Endothelial cell (in vitro differentiated cells): ENCODE measurements at regions not wholly inside any gene's neighbourhood (a gene's known extent, or its start where the extent isn't known, plus 50 kb on each side); places are given as distances from the start of the nearest gene placed in this dataset.

ENCODE experiments used
- DNase-seq: peaks from one replicate; pipeline ENCODE4 v3.0.0; 2021; ENCODE audit warnings: low spot score
- H3K27ac Mint-ChIP-seq: one replicate; pipeline ENCODE4 v1.8.0; 2021; ENCODE audit warnings: mixed read lengths, inconsistent platforms; ENCODE audit not compliant: unreplicated experiment
- H3K27me3 Mint-ChIP-seq: one replicate; pipeline ENCODE4 v1.8.0; 2021; ENCODE audit warnings: mild to moderate bottlenecking, moderate library complexity, mixed read lengths, inconsistent platforms; ENCODE audit not compliant: unreplicated experiment
- H3K36me3 Mint-ChIP-seq: one replicate; pipeline ENCODE4 v1.8.0; 2021; ENCODE audit warnings: mild to moderate bottlenecking, low read depth, mixed read lengths, inconsistent platforms; ENCODE audit not compliant: unreplicated experiment
- H3K4me1 Mint-ChIP-seq: one replicate; pipeline ENCODE4 v1.8.0; 2021; ENCODE audit warnings: mild to moderate bottlenecking, mixed read lengths, inconsistent platforms; ENCODE audit not compliant: unreplicated experiment
- H3K4me3 Mint-ChIP-seq: one replicate; pipeline ENCODE4 v1.8.0; 2021; ENCODE audit warnings: mild to moderate bottlenecking, mixed read lengths, inconsistent platforms; ENCODE audit not compliant: unreplicated experiment
- H3K9me3 Mint-ChIP-seq: one replicate; pipeline ENCODE4 v1.8.0; 2021; ENCODE audit warnings: mixed read lengths, inconsistent platforms; ENCODE audit not compliant: unreplicated experiment
- CTCF ChIP-seq: fragments of 200-600 bp; sonication (generic); IDR thresholded peaks from one replicate; pipeline ENCODE4 v1.5.0; 2021; ENCODE audit warnings: antibody characterized with exemption; ENCODE audit not compliant: unreplicated experiment

DNA sequence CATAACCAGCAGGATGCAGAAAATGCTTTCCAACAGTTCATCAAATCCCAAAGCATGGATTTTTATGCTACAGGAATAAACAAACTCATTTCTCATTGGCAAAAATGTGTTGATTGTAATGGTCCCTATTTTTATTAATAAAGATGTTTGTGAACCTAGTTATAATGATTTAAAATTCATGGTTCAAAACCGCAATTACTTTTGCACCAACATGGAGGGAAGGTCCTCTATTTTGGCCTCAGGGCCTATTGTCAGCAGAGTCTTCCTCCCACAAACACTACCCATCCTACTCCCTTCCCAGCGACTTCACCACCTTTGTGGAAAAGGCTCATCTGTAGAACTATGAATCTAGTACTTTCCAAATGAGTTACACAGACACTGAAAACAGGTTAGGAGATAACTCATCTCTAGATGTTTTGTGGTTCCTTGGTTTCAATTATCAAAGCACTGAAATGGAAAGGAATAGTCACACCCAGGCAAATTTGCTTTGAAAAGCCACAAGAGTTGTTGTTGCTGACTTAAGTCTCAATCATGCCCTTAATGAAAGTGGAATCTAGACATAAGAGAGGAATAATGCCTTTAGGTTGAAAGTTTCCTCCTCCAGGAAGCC, 59.4 kb upstream of the FRMD4A start:
- H3K4me1 Mint-ChIP-seq, result no peaks in the 10 kb centered on the region
- no peaks in the 10 kb centered on the region for H3K27me3 Mint-ChIP-seq
- H3K9me3 Mint-ChIP-seq, result no peaks in the 10 kb centered on the region
- DNase-seq, result no peak
- H3K36me3 Mint-ChIP-seq, result peaks cover 3% of the 10 kb centered on the region
- no peak for TF ChIP-seq CTCF
- H3K27ac Mint-ChIP-seq, result no peak overlapping the region
- no peak overlapping the region for H3K4me3 Mint-ChIP-seq

DNA sequence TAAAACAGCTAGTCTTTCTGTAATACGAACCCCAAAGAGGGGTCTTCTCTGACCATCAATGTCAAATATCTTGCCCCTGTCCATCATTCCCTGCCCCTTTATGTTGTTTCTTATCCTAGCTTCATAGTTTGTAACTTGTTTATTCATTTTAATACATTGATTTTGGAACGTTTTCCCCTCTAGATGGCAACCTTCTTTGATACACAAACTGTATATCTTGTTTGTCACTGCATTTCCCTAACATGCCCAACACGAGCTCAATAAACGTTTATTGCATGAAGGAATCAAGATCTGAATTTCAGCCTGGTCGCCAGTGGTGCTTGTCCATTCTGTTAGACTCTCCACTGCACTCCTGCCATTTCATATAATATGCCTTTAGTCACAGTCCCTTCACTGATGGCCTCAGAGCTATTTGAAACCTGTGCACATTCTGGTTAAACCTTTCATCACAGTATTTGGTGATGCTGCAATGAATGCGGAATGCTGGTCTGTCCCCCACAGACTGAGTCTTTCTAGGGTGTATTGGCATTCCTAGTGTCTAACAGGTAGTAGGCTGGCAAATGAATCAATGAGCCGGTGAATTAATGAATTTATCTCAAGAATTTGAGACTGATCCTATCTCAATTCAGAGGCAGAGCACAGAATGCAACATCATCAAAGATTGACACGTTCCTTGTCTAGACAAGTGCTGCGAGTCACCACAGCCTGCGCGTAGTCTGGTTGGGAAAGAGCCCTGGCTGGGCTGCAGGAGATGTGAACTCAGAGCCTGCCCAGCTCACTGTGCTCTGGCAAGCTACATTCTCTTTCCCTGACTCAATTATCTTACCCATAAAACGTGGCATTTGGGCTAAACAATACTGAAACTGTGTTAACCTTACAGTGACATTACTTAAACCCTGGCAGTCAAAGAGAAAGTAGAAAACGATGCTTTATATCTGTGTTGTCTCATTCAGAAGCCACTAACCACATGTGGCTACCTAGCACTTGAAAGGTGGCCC, 55.2 kb upstream of the FRMD4A start:
- Mint-ChIP-seq H3K27me3 (no peaks in the 10 kb centered on the region), H3K27ac (no peak overlapping the region), H3K4me3 (no peak overlapping the region), H3K9me3 (no peaks in the 10 kb centered on the region), H3K36me3 (no peaks in the 10 kb centered on the region), H3K4me1 (peaks cover 3% of the 10 kb centered on the region)
- TF ChIP-seq CTCF, result no peak
- no peak for DNase-seq

GRCh38 chr10:14384915-14385314, 54.2 kb upstream of the FRMD4A start:
- Mint-ChIP-seq H3K27me3 (no peaks in the 10 kb centered on the region), H3K9me3 (no peaks in the 10 kb centered on the region), H3K4me3 (no peak overlapping the region), H3K36me3 (no peaks in the 10 kb centered on the region), H3K27ac (no peak overlapping the region), H3K4me1 (peaks cover 3% of the 10 kb centered on the region)
- DNase-seq, result no peak
- TF ChIP-seq CTCF, result no peak

- H3K4me3 Mint-ChIP-seq, result no peak overlapping the region
- H3K27me3 Mint-ChIP-seq, result no peaks in the 10 kb centered on the region
- H3K9me3 Mint-ChIP-seq, result no peaks in the 10 kb centered on the region
- H3K27ac Mint-ChIP-seq, result no peak overlapping the region
- no peaks in the 10 kb centered on the region for H3K36me3 Mint-ChIP-seq
- peaks cover 4% of the 10 kb centered on the region for H3K4me1 Mint-ChIP-seq
- no peak for TF ChIP-seq CTCF
- no peak for DNase-seq
Measured at GRCh38 chr10:14384116-14384730, 53.5 kb upstream of the FRMD4A start.

DNA sequence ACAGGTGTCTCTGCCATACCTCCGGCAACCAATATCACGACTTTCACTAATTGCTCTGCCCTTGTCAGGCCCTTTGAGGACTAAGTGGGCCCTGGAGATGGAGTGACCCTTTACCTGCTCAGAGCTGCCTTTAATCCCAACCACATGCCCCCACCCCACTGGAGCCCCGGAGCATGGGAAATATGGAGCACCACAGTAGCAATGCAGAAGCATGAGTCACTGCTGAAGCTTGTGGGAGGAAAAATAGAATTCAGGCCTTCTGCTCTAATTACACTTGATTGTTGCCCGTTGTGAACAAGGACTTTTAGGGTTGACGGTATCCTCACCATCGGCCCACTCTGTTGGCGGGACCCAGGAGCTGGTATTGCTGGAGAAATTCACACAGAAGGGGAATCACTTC, 52.5 kb upstream of the FRMD4A start:
- Mint-ChIP-seq H3K4me1 (peaks cover 10% of the 10 kb centered on the region), H3K27me3 (peaks cover 1% of the 10 kb centered on the region), H3K4me3 (no peak overlapping the region), H3K9me3 (no peaks in the 10 kb centered on the region), H3K36me3 (no peaks in the 10 kb centered on the region), H3K27ac (no peak overlapping the region)
- TF ChIP-seq CTCF, result no peak
- no peak for DNase-seq
